ENCODE measurements at regions not wholly inside any gene's neighbourhood (a gene's known extent, or its start where the extent isn't known, plus 50 kb on each side); places are given as distances from the start of the nearest gene placed in this dataset.

DNA sequence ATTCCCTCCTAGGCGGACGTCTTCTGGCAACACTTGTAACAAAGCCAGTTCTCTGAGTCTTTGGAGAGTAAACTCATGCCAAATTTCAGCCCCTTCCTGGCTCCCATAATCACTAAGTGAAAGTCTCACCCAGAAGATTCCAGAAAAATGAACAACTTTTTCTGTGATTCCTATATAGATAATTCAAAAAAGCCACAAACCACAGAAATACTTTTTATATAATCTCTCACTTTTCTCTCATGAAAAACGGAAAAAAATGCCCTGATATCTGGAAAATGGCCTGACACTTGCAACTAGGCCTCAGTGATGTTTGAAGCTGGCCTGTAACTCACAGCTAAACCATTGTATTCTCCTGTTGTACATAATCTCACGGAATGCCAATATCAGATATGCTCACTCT is 296.2 kb downstream of the HTR7 start:
- Histone ChIP-seq H3K27me3 (ENCODE audit: control insufficient read depth in 1 of 2, insufficient read depth in 2 of 2, low read length in 2 of 2) (no peaks in the 10 kb centered on the region), H3K36me3 (replicated peaks in 1 of 2; ENCODE audit: control insufficient read depth in 1 of 2, insufficient read depth in 2 of 2, low read length in 2 of 2) (no peaks in the 10 kb centered on the region), H3K4me2 (ENCODE audit: low read depth, low read length) (no peak overlapping the region), H3K27ac (ENCODE audit: extremely low read length, insufficient read depth, low read length) (no peak overlapping the region), H2AFZ (ENCODE audit: low read length) (no peak overlapping the region), H3K79me2 (ENCODE audit: insufficient read depth, low read length) (no peaks in the 10 kb centered on the region), H3K4me3 (replicated peaks in 1 of 3; ENCODE audit: insufficient read depth in 1 of 3, low read depth in 2 of 3, low read length in 3 of 3) (no peak overlapping the region), H4K20me1 (ENCODE audit: insufficient read depth, low read length) (no peaks in the 10 kb centered on the region), H3K9ac (ENCODE audit: insufficient read depth, low read depth, low read length) (no peak overlapping the region), H3K9me3 (ENCODE audit: low read length) (no peaks in the 10 kb centered on the region), H3K4me1 (ENCODE audit: insufficient read depth, low read length) (no peaks in the 10 kb centered on the region)
- ATAC-seq = no peak
- ChIA-PET CTCF (ENCODE audit: low intra/inter-chr PET ratio, low total read pairs) (no interaction called here), POLR2A (no interaction called here)
- 0% methylated on average over 4 of the region's 4 CpGs for WGBS (ENCODE audit: low lambda C conversion rate)
- no TSS peak for BruUV-seq (replicated peaks)
- in situ Hi-C loops (cut with HindIII; ENCODE audit: extremely low pct_ligation_motif_present, low pct_unique_long_range_greater_than_20kb) (no loop called here), intact Hi-C loops (cut with micrococcal nuclease; ENCODE audit: unreplicated experiment) (no loop called here)
- TF ChIP-seq NFRKB (IDR thresholded peaks at IDR 0.05) (no peak), TEAD3 (CRISPR knock-in tag; optimal IDR thresholded peaks at IDR 0.05; ENCODE audit: borderline replicate concordance) (no peak), KLF9 (CRISPR knock-in tag; IDR thresholded peaks at IDR 0.05; ENCODE audit: low read depth) (no peak), KDM5B (CRISPR knock-in tag; IDR thresholded peaks at IDR 0.05; ENCODE audit: borderline replicate concordance) (no peak), HNRNPLL (IDR thresholded peaks at IDR 0.05; ENCODE audit: low read depth, low read length, poor library complexity, severe bottlenecking) (no peak), MXD4 (CRISPR knock-in tag; IDR thresholded peaks at IDR 0.05) (no peak), IRX3 (CRISPR knock-in tag; IDR thresholded peaks at IDR 0.05; ENCODE audit: borderline replicate concordance, low read depth) (no peak)
- TF ChIP-seq, protein P1, sequence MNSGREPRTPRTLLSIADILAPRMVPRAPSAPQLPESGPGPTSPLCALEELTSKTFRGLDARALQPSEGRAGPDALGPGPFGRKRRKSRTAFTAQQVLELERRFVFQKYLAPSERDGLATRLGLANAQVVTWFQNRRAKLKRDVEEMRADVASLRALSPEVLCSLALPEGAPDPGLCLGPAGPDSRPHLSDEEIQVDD (CRISPR knock-in tag; IDR thresholded peaks at IDR 0.05; ENCODE audit: borderline replicate concordance) = no peak
- TF ChIP-seq, protein P2, sequence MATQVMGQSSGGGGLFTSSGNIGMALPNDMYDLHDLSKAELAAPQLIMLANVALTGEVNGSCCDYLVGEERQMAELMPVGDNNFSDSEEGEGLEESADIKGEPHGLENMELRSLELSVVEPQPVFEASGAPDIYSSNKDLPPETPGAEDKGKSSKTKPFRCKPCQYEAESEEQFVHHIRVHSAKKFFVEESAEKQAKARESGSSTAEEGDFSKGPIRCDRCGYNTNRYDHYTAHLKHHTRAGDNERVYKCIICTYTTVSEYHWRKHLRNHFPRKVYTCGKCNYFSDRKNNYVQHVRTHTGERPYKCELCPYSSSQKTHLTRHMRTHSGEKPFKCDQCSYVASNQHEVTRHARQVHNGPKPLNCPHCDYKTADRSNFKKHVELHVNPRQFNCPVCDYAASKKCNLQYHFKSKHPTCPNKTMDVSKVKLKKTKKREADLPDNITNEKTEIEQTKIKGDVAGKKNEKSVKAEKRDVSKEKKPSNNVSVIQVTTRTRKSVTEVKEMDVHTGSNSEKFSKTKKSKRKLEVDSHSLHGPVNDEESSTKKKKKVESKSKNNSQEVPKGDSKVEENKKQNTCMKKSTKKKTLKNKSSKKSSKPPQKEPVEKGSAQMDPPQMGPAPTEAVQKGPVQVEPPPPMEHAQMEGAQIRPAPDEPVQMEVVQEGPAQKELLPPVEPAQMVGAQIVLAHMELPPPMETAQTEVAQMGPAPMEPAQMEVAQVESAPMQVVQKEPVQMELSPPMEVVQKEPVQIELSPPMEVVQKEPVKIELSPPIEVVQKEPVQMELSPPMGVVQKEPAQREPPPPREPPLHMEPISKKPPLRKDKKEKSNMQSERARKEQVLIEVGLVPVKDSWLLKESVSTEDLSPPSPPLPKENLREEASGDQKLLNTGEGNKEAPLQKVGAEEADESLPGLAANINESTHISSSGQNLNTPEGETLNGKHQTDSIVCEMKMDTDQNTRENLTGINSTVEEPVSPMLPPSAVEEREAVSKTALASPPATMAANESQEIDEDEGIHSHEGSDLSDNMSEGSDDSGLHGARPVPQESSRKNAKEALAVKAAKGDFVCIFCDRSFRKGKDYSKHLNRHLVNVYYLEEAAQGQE (IDR thresholded peaks at IDR 0.05; ENCODE audit: borderline replicate concordance in 1 of 2, low read depth in 1 of 2, low read length in 2 of 2) = no peak
- TF ChIP-seq, protein P3, sequence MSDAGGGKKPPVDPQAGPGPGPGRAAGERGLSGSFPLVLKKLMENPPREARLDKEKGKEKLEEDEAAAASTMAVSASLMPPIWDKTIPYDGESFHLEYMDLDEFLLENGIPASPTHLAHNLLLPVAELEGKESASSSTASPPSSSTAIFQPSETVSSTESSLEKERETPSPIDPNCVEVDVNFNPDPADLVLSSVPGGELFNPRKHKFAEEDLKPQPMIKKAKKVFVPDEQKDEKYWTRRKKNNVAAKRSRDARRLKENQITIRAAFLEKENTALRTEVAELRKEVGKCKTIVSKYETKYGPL (CRISPR knock-in tag; IDR thresholded peaks at IDR 0.05) = no peak
- TF ChIP-seq, protein P4, sequence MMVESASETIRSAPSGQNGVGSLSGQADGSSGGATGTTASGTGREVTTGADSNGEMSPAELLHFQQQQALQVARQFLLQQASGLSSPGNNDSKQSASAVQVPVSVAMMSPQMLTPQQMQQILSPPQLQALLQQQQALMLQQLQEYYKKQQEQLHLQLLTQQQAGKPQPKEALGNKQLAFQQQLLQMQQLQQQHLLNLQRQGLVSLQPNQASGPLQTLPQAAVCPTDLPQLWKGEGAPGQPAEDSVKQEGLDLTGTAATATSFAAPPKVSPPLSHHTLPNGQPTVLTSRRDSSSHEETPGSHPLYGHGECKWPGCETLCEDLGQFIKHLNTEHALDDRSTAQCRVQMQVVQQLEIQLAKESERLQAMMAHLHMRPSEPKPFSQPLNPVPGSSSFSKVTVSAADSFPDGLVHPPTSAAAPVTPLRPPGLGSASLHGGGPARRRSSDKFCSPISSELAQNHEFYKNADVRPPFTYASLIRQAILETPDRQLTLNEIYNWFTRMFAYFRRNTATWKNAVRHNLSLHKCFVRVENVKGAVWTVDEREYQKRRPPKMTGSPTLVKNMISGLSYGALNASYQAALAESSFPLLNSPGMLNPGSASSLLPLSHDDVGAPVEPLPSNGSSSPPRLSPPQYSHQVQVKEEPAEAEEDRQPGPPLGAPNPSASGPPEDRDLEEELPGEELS (CRISPR knock-in tag; IDR thresholded peaks at IDR 0.05) = no peak
- TF ChIP-seq, protein P5, sequence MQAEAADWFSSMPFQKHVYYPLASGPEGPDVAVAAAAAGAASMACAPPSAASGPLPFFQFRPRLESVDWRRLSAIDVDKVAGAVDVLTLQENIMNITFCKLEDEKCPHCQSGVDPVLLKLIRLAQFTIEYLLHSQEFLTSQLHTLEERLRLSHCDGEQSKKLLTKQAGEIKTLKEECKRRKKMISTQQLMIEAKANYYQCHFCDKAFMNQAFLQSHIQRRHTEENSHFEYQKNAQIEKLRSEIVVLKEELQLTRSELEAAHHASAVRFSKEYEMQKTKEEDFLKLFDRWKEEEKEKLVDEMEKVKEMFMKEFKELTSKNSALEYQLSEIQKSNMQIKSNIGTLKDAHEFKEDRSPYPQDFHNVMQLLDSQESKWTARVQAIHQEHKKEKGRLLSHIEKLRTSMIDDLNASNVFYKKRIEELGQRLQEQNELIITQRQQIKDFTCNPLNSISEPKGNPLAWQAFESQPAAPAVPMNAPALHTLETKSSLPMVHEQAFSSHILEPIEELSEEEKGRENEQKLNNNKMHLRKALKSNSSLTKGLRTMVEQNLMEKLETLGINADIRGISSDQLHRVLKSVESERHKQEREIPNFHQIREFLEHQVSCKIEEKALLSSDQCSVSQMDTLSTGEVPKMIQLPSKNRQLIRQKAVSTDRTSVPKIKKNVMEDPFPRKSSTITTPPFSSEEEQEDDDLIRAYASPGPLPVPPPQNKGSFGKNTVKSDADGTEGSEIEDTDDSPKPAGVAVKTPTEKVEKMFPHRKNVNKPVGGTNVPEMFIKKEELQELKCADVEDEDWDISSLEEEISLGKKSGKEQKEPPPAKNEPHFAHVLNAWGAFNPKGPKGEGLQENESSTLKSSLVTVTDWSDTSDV (CRISPR knock-in tag; IDR thresholded peaks at IDR 0.05) = no peak
- DNase-seq (ENCODE audit: low spot score) = no peak
- FAIRE-seq = no peak

Data from HepG2 (cell line).